ENCODE measurements at regions not wholly inside any gene's neighbourhood (a gene's known extent, or its start where the extent isn't known, plus 50 kb on each side); places are given as distances from the start of the nearest gene placed in this dataset.

GRCh38 chr9:131809941-131810344 lies 70.1 kb upstream of the RAPGEF1 start:
- WGBS, result 85% methylated on average over 6 of the region's 8 CpGs

DNA sequence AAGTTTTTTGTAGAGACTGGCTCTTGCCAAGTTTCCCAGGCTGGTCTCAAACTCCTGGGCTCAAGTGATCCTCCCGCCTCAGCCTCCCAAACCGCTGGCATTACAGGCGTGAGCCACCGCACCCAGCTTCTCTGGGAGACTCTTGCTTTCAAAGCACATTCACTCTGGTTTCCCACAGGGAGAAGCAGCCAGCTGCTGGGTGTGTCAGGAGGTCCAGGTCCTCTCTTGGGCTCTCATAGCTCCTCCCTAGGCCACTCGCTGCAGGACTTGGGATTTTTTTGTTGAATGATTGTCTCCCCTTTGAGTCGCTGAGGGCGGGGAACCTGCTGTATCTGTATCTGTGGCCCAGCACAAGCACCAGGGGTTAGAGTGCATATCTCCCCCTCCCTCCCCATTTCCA lies 68.4 kb upstream of the RAPGEF1 start:
- Histone ChIP-seq H2BK120ac (ENCODE audit: low read depth, low read length) (no peak overlapping the region), H2BK15ac (ENCODE audit: low read depth, poor library complexity, severe bottlenecking) (no peak overlapping the region), H3K4me3 (ENCODE audit: insufficient read depth in 1 of 2, low read depth in 1 of 2, low read length in 2 of 2) (no peak overlapping the region), H3K27me3 (ENCODE audit: control insufficient read depth in 1 of 2, insufficient read depth in 1 of 2, low read length in 2 of 2) (peaks cover 79 to 84% of the 10 kb centered on the region in 2 experiments), H3K14ac (ENCODE audit: low read length in 2 of 2) (no peak overlapping the region), H4K91ac (ENCODE audit: low read length) (no peak overlapping the region), H3K9me3 (ENCODE audit: control insufficient read depth, low read length) (peaks cover 8% of the 10 kb centered on the region), H3K18ac (ENCODE audit: low read depth in 1 of 2, low read length in 2 of 2) (no peak overlapping the region), H4K8ac (ENCODE audit: low read length) (no peak overlapping the region), H2AK5ac (ENCODE audit: low read length, severe bottlenecking) (no peak overlapping the region), H3K4ac (ENCODE audit: low read depth in 1 of 2, low read length in 2 of 2) (no peak overlapping the region), H3K79me1 (replicated peaks; ENCODE audit: low read length, poor library complexity, severe bottlenecking) (no peaks in the 10 kb centered on the region), H3K36me3 (ENCODE audit: control insufficient read depth in 1 of 2, insufficient read depth in 2 of 2, low read depth in 1 of 2, low read length in 2 of 2) (no peaks in the 10 kb centered on the region), H3K4me1 (ENCODE audit: control insufficient read depth, insufficient read depth, low read depth, low read length) (peaks cover 3% of the 10 kb centered on the region), H3K4me2 (ENCODE audit: low read length, poor library complexity, severe bottlenecking) (no peak overlapping the region), H2AFZ (ENCODE audit: low read depth, low read length) (no peak overlapping the region), H2BK12ac (ENCODE audit: low read length in 2 of 2) (no peak overlapping the region), H3K23ac (ENCODE audit: low read length in 2 of 2) (no peak overlapping the region), H3K27ac (ENCODE audit: low read length, poor library complexity, severe bottlenecking) (no peak overlapping the region), H2BK5ac (ENCODE audit: low read depth, low read length, poor library complexity, severe bottlenecking) (no peak overlapping the region), H3K9ac (ENCODE audit: low read length) (no peak overlapping the region)
- 82% methylated on average over 7 of the region's 7 CpGs for WGBS
- DNase-seq, result no peak

More at GRCh38 chr9:131809941-131810344, 70.1 kb upstream of the RAPGEF1 start:
- Histone ChIP-seq H3K36me3 (ENCODE audit: control insufficient read depth in 1 of 2, insufficient read depth in 2 of 2, low read depth in 1 of 2, low read length in 2 of 2) (no peaks in the 10 kb centered on the region), H3K4ac (ENCODE audit: low read depth in 1 of 2, low read length in 2 of 2) (no peak overlapping the region), H3K4me2 (ENCODE audit: low read length, poor library complexity, severe bottlenecking) (no peak overlapping the region), H3K14ac (ENCODE audit: low read length in 2 of 2) (no peak overlapping the region), H3K9ac (ENCODE audit: low read length) (no peak overlapping the region), H2BK15ac (ENCODE audit: low read depth, poor library complexity, severe bottlenecking) (no peak overlapping the region), H3K27me3 (ENCODE audit: control insufficient read depth in 1 of 2, insufficient read depth in 1 of 2, low read length in 2 of 2) (peaks cover 74 to 83% of the 10 kb centered on the region in 2 experiments), H4K8ac (ENCODE audit: low read length) (no peak overlapping the region), H3K79me1 (replicated peaks; ENCODE audit: low read length, poor library complexity, severe bottlenecking) (no peaks in the 10 kb centered on the region), H3K18ac (ENCODE audit: low read depth in 1 of 2, low read length in 2 of 2) (no peak overlapping the region), H4K91ac (ENCODE audit: low read length) (no peak overlapping the region), H3K23ac (ENCODE audit: low read length in 2 of 2) (no peak overlapping the region), H3K4me1 (ENCODE audit: control insufficient read depth, insufficient read depth, low read depth, low read length) (peaks cover 3% of the 10 kb centered on the region), H2BK12ac (ENCODE audit: low read length in 2 of 2) (no peak overlapping the region), H3K9me3 (ENCODE audit: control insufficient read depth, low read length) (no peaks in the 10 kb centered on the region), H2AK5ac (ENCODE audit: low read length, severe bottlenecking) (no peak overlapping the region), H2BK5ac (ENCODE audit: low read depth, low read length, poor library complexity, severe bottlenecking) (no peak overlapping the region), H2AFZ (ENCODE audit: low read depth, low read length) (no peak overlapping the region), H2BK120ac (ENCODE audit: low read depth, low read length) (no peak overlapping the region), H3K4me3 (ENCODE audit: insufficient read depth in 1 of 2, low read depth in 1 of 2, low read length in 2 of 2) (no peak overlapping the region), H3K27ac (ENCODE audit: low read length, poor library complexity, severe bottlenecking) (no peak overlapping the region)
- no peak for DNase-seq

- no peak overlapping the region for H3K14ac ChIP-seq (ENCODE audit: low read length in 2 of 2)
- no peak overlapping the region for H4K8ac ChIP-seq (ENCODE audit: low read length)
- no peak overlapping the region for H3K4me2 ChIP-seq (ENCODE audit: low read length, poor library complexity, severe bottlenecking)
- no peak overlapping the region for H3K18ac ChIP-seq (ENCODE audit: low read depth in 1 of 2, low read length in 2 of 2)
- WGBS, result 6% methylated on average over 12 of the region's 19 CpGs
- H3K9ac ChIP-seq (ENCODE audit: low read length), result no peak overlapping the region
- peaks cover 15% of the 10 kb centered on the region for H3K9me3 ChIP-seq (ENCODE audit: control insufficient read depth, low read length)
- no peak for DNase-seq
- H3K27me3 ChIP-seq (ENCODE audit: control insufficient read depth in 1 of 2, insufficient read depth in 1 of 2, low read length in 2 of 2), result peaks cover 82 to 85% of the 10 kb centered on the region in 2 experiments
- H2AFZ ChIP-seq (ENCODE audit: low read depth, low read length), result no peak overlapping the region
- H2BK15ac ChIP-seq (ENCODE audit: low read depth, poor library complexity, severe bottlenecking), result no peak overlapping the region
- no peaks in the 10 kb centered on the region for H3K36me3 ChIP-seq (ENCODE audit: control insufficient read depth in 1 of 2, insufficient read depth in 2 of 2, low read depth in 1 of 2, low read length in 2 of 2)
- H3K79me1 ChIP-seq (replicated peaks; ENCODE audit: low read length, poor library complexity, severe bottlenecking), result no peaks in the 10 kb centered on the region
- no peak overlapping the region for H3K4me3 ChIP-seq (ENCODE audit: insufficient read depth in 1 of 2, low read depth in 1 of 2, low read length in 2 of 2)
- H4K91ac ChIP-seq (ENCODE audit: low read length), result no peak overlapping the region
- H2AK5ac ChIP-seq (ENCODE audit: low read length, severe bottlenecking), result no peak overlapping the region
- H3K23ac ChIP-seq (ENCODE audit: low read length in 2 of 2), result no peak overlapping the region
- no peak overlapping the region for H2BK120ac ChIP-seq (ENCODE audit: low read depth, low read length)
- no peak overlapping the region for H3K4ac ChIP-seq (ENCODE audit: low read depth in 1 of 2, low read length in 2 of 2)
- no peaks in the 10 kb centered on the region for H3K4me1 ChIP-seq (ENCODE audit: control insufficient read depth, insufficient read depth, low read depth, low read length)
- no peak overlapping the region for H2BK12ac ChIP-seq (ENCODE audit: low read length in 2 of 2)
- no peak overlapping the region for H3K27ac ChIP-seq (ENCODE audit: low read length, poor library complexity, severe bottlenecking)
- no peak overlapping the region for H2BK5ac ChIP-seq (ENCODE audit: low read depth, low read length, poor library complexity, severe bottlenecking)
Measured at GRCh38 chr9:131807144-131807983, 67.5 kb upstream of the RAPGEF1 start.

GRCh38 chr9:131805803-131806202 lies 65.9 kb upstream of the RAPGEF1 start:
- Histone ChIP-seq H2AFZ (ENCODE audit: low read depth, low read length) (no peak overlapping the region), H3K23ac (ENCODE audit: low read length in 2 of 2) (no peak overlapping the region), H3K79me1 (replicated peaks; ENCODE audit: low read length, poor library complexity, severe bottlenecking) (no peaks in the 10 kb centered on the region), H3K27me3 (ENCODE audit: control insufficient read depth in 1 of 2, insufficient read depth in 1 of 2, low read length in 2 of 2) (peaks cover 80 to 84% of the 10 kb centered on the region in 2 experiments), H4K8ac (ENCODE audit: low read length) (no peak overlapping the region), H3K4me2 (ENCODE audit: low read length, poor library complexity, severe bottlenecking) (no peak overlapping the region), H2BK12ac (ENCODE audit: low read length in 2 of 2) (no peak overlapping the region), H3K36me3 (ENCODE audit: control insufficient read depth in 1 of 2, insufficient read depth in 2 of 2, low read depth in 1 of 2, low read length in 2 of 2) (no peaks in the 10 kb centered on the region), H2AK5ac (ENCODE audit: low read length, severe bottlenecking) (no peak overlapping the region), H3K9me3 (ENCODE audit: control insufficient read depth, low read length) (peaks cover 15% of the 10 kb centered on the region), H4K91ac (ENCODE audit: low read length) (no peak overlapping the region), H3K27ac (ENCODE audit: low read length, poor library complexity, severe bottlenecking) (no peak overlapping the region), H3K4me1 (ENCODE audit: control insufficient read depth, insufficient read depth, low read depth, low read length) (no peaks in the 10 kb centered on the region), H2BK120ac (ENCODE audit: low read depth, low read length) (no peak overlapping the region), H3K14ac (ENCODE audit: low read length in 2 of 2) (no peak overlapping the region), H3K4me3 (ENCODE audit: insufficient read depth in 1 of 2, low read depth in 1 of 2, low read length in 2 of 2) (no peak overlapping the region), H2BK15ac (ENCODE audit: low read depth, poor library complexity, severe bottlenecking) (no peak overlapping the region), H2BK5ac (ENCODE audit: low read depth, low read length, poor library complexity, severe bottlenecking) (no peak overlapping the region), H3K18ac (ENCODE audit: low read depth in 1 of 2, low read length in 2 of 2) (no peak overlapping the region), H3K9ac (ENCODE audit: low read length) (no peak overlapping the region), H3K4ac (ENCODE audit: low read depth in 1 of 2, low read length in 2 of 2) (no peak overlapping the region)
- DNase-seq, result no peak
- WGBS, result 74% methylated on average over 7 of the region's 8 CpGs

Data from mesenchymal stem cell (in vitro differentiated cells and primary cell).